HG03565 (cell line): ENCODE measurements at regions not wholly inside any gene's neighbourhood (a gene's known extent, or its start where the extent isn't known, plus 50 kb on each side); places are given as distances from the start of the nearest gene placed in this dataset.

ENCODE experiments used
- ATAC-seq: cut with Tn5 transposase; IDR thresholded peaks from one replicate; pipeline ENCODE4 v1.9.1; 2021; ENCODE audit warnings: mild to moderate bottlenecking, moderate library complexity; ENCODE audit not compliant: unreplicated experiment

DNA sequence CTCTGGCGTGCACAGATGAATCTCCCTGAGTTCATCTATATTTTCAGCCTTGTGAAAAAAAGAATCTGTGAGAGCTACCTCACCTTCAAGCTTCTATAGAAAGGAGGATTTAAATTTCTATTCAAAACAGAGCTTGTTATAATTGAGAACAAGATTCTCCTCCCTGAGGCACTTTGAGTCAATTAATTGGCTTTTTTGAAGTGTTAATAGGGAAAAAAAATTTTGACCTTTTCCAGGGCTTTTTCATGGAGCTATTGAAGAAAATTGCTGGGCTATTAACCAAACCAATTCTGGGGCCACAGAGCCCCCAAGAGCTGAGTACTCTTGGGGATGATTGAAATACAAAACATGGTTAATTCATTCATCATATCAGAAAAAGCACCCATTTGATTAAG, 225.1 kb downstream of the CMPK2 start:
- no peak for ATAC-seq

DNA sequence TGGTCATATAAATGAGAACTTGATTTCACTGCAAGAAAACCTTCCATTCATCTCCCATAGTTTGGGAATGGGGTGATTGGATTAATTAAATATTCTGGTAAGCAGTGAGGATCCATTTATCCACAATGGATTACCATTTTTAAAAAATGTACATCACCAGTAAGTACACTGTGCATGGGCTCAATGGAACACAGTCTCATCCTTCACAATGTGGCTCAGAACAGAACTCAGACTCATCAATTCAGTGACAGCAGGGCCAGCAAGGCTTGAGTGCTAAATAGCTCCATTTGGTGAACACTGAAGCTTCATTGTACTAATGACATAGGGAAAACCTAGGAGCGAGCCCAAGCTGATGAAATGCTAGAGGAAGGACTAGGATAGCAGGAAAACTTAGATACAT, 223.8 kb downstream of the CMPK2 start:
- no peak for ATAC-seq

DNA sequence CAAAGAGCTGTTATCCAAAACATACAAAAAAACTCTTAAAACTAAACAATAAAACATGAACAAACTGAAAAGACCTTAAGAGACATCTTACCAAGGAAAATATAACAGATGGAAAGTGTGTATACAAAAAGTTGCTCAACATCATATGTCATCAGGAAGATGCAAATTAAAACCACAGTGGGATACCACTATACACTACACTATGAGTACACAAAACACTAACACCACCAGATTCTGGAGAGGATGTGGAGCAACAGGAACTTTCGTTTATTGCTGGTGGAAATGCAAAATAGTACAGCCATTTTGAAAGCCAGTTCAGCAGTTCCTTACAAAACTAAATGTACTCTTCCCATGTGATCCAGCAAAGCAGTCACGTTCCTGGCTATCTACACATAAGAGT, 221.4 kb downstream of the CMPK2 start:
- ATAC-seq = no peak

DNA sequence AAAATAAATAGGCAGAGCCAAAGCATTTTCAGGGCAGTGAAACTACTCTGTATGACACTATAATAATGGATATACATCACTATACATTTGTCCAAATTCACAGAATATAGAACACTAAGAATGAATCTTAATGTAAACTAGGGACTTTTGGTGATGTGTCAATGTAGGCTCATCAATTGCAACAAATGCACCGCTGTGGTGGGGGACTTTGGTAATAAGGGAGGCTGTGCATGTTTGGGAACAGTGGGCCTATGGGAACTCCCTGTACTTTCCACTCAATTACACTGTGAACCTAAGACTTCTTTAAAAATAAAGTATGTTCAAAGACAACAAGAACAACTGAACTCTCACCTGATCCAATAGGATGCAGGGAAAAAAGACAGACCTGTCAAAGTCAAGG, 220.7 kb downstream of the CMPK2 start:
- ATAC-seq = no peak

DNA sequence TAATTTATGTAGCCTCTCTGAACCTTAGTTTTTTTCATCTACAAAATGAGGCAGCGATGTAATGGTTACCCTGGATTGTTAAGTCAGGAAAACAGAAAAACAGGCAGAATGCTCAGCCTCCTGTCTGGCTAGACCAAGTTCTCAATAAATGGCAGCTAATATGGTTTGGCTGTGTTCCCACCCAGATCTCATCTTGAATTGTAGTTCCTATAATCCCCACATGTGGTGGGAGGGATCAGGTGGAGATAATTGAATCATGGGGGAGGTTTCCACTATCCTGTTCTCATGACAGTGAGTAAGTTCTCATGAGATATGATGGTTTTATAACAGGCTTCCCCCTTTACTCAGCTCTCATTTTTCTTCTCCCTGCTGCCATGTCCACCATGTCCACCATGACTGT, 220.0 kb downstream of the CMPK2 start:
- ATAC-seq = no peak

DNA sequence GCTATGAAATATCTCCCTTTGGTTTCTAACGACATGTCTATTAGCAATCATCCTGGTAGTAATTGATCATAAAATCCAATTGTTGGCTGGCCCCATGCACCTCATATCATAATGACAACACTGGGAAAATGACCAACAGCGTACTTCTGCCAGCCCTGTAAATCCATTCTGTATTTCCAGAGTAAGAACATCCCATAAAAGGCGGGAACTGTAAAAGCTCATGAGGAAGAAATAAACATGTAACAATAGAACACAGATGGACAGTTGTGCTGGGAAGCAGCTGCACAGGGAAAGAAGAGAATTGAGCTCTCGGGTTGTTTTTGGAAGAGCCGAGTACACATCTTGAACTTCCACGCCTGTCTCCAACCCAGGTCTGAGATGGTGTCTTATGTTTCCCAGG, 218.7 kb downstream of the CMPK2 start:
- ATAC-seq = no peak

DNA sequence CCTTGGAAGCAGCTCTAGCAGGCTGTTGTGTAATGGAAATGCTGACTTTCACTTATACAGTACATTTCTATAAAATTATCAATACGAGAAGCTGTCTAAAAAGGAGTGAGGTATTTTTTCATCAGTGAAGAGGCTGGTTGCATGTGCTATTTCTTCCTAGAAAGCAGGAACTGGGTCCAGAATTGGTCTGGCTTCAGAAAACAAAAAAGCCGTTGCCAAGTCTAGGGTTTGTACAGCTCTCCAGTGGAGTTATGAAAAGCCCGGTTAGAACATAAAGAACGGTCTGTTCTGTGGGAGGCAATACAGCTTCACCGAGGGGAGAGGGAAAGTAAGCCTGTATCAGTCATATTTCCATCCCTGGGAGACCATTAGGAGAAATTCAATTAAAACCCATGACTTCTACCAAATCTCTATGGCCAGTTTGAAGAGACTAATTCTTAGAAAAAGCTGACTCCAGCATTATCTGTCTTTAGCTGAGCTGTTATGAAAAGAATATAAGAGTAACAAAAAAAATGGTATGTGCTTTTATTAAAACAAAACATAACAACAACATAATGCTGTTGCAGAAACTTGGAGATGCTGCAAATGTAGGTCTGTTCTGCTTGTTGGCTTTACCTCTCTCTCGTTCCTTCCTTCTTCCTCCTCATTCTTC, 217.0 kb downstream of the CMPK2 start:
- ATAC-seq = no peak

DNA sequence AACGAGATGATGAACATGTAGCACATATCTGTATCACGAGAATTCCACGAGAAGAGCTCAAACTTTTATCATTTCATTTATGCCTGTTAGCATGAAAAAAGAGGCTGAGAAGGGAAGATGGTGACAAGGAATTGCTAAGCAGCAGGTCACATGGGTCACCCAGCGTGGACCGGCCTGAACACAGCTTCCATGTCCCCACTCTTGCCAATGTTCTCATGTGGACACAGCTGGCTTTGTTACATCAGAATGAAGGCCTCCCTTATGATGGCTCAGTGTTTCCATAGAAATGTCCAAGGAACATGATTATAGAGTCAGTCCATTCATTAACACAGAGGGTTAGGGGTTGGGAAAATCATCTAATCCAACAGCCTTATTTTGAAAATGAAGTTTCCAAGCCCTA, 215.4 kb downstream of the CMPK2 start:
- ATAC-seq = no peak

DNA sequence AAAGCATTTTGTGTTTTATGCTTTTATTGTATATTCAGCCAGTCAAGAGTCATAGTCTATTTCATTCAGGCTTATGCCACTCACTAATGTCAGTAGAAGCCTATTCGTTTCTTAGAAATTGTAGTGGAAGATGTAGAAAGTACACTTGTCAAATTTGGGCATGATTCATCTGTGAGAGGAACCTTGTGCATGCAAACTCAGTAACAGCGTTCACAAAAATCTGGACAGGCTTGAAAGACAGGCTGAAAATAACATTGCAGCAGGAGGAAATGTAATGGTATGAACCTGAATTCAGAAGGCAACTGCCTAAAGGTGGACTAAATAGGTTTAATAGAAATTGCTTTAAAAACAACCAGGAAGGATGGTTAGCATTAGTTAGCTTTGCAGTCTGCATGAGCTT, 213.5 kb downstream of the CMPK2 start:
- ATAC-seq = no peak

DNA sequence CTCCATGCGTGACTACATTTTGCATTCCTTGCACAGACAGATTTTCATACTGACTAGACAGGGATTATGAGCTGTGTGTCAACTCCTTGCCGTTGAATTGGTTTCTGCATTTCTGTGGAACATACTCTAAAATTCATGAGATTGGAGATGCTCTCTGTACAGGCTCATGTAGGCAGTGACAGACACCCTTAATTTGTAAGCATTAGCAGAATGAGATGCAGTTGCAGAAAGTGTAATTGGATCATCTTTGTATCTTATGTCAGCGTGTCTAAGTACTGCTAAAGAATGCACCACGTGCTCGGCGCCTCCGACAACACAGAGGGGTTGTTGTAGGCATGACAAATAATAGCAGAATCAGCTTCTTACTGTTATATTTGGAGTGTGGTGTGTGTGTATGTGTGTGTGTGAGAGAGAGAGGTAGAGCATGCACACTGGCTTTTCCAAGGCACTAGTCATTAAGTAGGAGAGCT, 212.4 kb downstream of the CMPK2 start:
- no peak for ATAC-seq

DNA sequence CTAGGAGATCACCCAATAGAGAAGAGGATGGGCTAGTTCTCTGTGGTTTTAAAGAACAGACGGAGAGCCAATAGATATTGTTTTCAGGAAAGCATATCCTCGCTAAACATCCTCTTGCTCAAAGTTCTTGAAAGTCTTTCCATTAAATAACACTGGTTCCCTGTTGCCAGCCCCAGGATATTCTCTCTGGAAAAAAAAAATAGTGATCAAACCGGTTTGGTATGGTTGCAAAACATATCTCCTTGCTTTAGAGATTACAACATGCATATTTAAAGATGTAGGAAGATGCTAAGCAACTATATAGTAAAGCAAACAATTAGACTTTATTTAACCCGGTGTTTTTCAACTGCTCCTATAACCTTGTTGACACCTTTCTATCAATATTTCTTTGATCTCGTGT, 211.4 kb downstream of the CMPK2 start:
- no peak for ATAC-seq

DNA sequence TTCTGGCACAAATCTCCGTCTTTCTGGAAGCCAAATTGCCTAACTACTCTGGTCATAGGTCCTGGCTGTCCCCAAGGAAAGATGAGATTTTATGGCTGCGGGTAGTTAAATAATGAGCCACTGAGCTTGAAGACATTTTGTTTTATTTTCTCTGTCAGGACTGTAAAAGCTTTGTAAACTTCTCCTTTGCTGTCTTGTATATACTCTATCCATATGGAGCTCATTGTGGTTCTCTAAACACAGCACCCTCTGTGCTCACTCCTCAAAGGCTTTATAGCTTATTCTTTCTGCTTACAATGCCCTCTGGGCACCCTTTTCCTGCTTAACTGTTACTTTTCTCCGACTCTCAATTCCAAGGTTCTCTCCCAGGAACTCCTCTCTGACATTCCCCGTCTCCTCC, 209.1 kb downstream of the CMPK2 start:
- ATAC-seq = no peak

DNA sequence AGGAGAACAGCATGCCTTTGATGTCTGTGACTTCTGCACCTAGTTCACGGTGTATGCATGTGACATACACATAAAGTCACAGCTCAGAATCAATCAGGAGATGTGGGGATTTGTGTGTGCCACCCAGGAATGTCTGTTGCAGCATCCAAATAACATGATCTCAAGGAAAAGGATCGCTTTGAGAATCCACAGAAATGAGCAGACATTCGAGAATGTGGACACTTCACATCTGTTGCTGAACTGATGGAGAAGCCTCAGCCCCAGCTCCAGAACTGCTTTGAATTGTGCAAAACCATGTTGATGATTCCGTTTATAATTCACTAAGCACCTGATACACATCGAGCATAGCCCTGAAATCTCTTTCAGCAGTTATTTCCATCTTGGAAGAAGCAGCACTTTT, 208.6 kb downstream of the CMPK2 start:
- ATAC-seq = no peak

DNA sequence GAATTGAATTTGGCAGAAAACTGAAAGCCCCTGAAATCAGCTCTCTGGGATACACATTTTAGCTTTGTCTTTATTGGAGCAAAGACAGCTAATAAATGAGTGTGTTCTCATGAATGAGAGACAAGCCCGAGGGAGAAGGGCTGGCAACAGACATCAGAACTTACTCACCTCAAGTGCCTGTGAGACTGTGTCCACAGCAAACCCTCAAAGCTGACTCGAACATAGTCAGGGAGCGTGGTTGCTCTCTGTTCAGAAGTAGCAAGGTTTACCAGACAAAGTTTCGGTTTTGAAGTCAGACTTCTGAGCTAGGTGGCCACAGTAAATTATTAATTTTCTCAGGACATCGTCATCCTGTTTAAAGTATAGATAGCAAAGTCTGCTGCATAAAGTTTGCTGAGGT, 207.9 kb downstream of the CMPK2 start:
- peak; percentile 82 for ATAC-seq

DNA sequence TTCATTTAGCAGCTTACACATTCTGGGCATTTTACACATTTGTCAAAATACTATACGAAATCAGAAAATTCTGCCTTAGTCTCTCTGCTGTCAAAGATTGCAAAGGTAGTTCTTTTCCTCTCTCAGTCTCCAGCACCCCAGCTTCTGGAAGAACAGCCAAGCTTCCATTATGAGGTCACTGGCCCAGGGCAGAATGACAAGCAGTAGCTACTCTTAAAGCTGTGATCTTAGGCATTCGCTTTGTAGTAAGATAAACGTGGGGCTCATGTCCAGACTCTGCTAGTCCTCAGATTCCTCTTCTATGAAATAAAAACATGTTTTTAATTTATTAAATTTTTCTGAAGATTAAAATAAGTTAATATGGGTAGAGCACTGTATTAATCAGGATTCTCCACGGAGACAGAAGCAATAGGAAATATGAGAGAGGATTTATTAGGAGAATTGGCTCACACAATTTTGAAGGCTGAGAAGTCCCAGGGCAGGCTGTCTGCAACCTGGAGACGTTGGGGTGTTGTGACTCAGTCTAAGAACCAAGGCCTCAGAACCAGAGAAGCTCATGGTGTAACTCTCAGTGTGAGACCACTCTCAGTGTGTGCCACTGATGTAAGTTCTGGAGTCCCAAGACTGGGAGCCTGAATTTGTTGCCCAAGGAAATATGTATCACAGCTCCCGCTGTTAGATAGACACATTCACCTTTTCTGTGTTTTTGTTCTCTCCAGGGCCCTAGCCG, 201.2 kb downstream of the CMPK2 start:
- ATAC-seq = no peak

DNA sequence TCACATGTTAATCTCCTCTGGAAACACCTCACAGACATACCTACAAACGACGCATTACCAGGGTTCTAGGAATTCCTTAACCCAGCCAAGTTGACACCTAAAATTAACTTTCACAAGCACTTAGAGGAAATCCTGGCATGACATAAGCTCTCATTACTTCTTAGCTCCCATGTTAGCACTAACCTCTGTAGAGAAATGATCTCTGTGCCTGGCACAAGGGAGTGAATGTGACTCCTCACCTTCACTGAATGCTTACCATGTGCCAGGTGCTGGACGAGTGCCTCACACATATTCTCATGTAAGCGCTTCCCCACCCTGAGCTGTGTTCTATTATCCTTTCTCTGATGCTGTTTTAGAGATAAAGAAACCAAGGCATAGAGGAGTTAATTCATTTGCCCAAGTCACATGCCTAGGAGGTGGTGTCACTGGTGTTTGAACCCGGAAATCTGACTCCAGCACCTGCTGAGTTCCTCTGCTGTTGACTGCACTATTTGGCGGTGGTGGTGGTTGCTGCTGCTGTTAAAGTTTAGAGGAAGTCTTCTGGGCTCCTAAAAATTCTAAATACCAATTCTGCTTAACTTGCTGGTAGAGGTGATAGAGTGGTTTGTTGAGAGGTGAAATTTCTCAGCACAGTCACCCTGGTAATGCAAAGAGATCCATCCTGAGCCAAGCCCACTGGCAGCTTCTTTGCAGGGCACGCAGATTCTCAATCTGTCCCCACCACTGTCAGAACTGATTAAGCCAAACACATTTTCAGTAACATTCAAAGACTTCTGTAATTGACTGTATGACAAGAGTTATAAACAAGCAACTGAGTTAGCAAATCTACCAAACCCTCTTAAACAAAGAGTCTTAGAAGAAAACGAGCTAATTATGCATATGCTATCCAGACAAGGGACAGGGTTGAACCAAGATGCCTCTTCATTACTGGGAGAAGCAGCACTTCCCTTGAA, 200.3 kb downstream of the CMPK2 start:
- ATAC-seq = no peak

DNA sequence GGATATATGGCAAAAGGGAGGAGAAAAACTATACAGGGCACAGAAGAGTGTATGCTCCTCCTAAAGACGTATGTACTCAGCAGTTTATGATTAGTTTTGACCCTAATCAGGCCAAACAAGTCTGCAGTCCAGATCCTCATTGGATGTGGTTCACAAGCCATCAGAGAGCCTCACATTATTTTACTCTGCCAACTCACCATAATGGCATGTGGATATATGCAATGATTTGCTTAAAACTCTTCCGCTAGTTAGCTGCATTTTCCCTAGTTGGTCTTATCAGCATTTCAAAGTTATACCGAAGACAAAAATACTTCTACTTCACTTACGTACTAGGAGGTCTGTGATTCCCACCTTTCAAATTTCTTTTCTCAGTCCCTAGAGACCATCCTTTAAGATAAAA, 198.4 kb downstream of the CMPK2 start:
- ATAC-seq = no peak

DNA sequence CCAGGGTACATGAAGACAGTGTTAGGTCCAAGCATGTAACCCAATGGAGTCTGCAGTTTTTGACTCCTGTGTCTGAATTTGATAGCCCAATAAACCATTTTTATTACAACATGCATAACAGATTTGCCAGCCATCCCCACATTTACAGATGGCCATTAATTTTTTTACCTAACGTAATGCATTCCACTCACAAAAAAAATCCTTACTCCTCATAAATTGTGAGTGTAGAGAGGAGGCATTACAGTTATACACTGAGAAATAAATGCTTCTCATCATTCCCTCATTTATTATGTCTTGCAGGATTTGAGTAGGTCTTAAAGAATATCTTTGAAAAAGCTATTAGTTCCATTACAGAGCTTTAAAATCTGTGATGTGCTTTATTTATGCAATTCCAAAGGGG, 193.8 kb downstream of the CMPK2 start:
- ATAC-seq = no peak

DNA sequence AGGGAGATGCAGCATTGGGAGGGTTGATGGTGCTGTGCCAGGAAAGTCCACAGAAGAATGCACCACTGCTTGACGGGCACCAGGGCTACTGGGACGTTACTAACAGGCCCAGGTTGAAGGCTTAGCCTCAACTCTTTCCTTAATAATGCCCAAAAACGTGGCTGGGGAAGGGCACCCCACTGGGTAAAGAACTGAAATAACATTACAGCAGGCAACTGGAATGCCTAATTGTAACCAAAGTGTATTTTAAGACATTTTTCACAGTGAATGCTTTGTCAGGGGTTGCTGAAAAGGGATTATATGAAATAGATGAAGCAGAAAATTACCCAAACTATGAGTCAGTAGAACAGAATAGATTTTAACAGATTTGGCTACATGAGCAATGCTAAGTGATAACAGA, 191.3 kb downstream of the CMPK2 start:
- no peak for ATAC-seq

DNA sequence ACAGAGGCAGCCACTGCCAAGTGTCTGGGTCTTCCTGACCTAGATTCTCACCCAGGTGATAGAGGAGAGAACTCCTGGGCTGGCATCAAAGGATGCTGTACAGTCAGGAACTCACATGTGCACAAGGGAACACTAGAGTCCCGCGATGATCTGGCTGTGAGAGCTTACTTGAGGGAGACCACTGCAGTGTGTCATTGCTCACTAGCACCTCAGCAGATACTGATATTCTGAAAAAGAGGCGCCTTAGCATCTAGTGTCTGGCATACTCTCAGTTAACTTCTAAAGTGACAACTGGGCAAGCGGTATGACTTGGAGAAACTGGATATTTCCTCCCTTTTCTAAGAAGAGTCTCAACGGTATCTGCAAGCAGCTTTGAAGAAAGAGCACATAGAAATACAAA, 189.9 kb downstream of the CMPK2 start:
- no peak for ATAC-seq

DNA sequence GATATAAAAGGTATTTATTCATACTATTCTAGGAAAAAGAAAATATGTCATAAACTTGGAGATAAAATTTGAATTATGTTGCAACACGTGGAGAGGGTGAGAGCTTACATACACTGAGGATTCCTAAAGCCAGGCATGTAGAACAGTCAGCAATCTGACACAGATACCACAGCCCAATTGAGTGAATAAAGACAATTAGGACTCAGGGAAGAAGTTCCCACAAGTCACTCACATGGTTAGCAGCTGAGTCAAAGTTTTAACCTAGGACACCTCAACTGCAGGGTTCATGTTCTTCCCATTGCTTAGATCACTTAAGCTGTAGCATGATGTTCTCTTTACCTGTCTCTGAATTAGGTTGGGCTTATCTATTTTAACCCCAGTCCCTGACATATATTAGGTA, 189.5 kb downstream of the CMPK2 start:
- ATAC-seq = no peak

DNA sequence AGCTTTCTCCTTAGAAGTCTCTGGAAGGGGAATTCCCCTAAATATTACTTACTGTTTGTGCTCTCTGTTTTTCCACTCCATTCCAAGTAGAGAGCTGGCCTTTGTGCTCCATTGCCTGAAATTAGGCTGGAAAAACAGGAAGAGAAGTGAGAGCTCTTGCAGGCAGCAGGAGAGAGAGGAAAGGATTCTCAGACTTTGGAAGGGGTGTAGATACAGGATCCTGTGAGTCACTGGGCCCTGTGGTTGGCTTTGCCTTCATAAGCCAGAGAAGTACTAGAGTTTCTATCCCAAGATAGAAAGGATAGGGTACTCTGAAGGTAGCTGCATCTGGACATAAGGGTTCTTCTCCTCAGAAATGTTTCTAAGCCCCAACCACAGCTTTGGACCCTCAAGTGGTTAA, 188.9 kb downstream of the CMPK2 start:
- no peak for ATAC-seq
